GM18517 (cell line): ENCODE measurements at regions not wholly inside any gene's neighbourhood (a gene's known extent, or its start where the extent isn't known, plus 50 kb on each side); places are given as distances from the start of the nearest gene placed in this dataset.
"Not testable (repeated sequence)": the region's sequence is repeated elsewhere in the genome, so short reads cannot be mapped to it uniquely, and the experiment has no call there.

Source experiments
- ATAC-seq: cut with Tn5 transposase; IDR thresholded peaks from one replicate; pipeline ENCODE4 v1.9.1; 2021; ENCODE audit warnings: mild to moderate bottlenecking, moderate library complexity; ENCODE audit not compliant: unreplicated experiment

DNA sequence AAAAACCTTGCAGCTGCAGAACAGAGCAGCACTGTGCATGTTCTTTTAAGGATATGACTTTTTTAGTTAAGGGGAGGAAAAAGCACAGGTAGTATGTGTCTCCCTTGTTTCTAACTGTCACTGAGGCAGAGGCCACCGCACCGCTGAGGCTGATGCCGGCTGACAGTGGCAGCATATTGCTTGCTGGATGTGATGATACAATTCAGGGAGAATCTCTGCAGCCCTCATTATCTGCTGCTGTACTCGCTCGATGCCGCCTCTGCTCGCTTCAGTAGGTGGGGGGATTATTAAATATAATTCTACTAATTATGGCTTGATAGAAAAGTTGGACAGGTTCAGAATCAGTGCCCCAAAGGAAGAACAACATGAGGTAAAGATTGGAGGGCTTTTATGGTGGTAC lies 378.8 kb upstream of the NOCT start:
- no peak for ATAC-seq

DNA sequence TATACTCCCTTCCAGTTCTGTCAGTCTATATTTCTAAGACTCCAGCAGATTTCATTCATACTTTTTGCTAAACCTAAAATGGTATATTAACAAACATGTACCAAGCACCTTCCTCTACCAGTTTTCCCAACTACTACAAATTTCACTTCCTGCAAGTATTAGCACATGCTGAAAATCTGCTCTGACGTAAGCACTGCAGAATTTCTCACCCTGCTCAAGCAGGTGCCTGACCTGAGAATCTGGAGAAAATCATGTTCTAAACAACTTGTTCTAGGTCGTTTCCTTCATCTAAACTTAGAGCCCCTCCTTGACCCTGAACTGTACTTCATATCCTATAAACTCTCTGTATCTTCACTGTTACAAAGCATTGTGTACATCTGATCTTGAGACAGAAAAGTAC lies 380.7 kb upstream of the NOCT start:
- no peak for ATAC-seq

DNA sequence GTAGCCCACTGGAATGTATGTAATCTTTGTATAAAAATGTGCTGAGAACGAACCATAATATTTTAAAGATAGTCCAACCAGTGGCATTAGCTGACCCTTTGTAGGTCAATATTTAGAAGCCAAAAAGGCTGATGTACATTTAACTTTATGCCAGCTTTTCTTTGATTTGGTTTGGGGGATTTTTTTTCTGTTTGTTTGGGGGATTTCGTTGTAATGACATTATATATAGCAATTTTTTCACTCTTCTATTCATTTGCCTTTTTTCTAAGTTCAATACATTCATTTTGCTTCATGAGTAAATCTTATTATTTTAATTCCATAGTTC lies 382.0 kb upstream of the NOCT start:
- no peak for ATAC-seq

DNA sequence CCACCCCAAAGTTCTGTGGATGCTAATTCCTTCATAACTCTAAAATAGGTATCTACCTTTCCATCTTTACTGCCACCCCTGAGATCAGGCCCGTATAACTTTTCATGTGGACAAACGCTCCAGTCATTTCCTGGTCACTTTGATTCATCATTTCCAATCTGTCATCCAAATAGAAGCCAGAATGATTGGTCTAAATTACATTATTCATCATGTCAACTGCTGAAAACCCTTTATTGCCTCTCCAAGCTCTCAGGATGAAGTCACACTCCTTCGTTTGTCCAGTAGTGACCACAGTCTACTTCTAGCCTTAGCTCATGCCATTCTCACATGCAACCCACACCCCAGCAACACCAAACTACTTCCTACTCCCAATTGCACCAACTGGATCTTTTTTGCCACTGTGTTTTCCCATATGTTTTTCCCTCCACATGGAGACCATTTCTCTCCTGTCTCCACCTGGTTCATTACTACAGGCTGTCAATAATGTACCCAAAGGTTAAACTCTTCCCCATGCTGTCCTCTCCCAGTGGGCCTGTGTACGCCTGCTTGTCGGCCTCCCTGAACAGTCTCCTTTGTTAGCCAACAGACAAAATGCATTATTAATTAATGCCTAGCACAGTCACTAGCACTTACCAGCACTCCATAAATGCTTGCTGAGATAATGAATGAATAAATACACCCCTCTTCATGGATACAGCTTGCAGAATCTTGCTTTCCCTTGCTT lies 382.6 kb upstream of the NOCT start:
- no peak for ATAC-seq

DNA sequence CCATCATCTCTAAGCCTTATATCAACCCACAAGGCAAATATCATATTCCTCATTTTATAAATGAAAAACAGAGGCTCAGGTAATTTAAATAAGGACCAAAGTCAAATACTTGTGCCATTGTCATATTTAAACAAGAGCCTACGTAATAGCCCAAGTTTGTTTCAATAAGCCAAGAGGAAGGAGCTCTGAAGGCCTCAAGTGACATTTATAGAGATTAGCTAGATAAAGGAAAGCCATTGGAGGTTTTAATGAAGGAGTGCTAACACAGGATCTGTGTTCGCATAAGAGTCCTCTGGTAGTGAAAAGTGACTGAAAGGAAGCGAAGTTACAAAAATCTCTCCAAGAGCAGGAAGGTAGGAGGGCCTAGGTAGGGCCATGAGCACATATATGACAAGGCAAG lies 384.9 kb upstream of the NOCT start:
- no peak for ATAC-seq

DNA sequence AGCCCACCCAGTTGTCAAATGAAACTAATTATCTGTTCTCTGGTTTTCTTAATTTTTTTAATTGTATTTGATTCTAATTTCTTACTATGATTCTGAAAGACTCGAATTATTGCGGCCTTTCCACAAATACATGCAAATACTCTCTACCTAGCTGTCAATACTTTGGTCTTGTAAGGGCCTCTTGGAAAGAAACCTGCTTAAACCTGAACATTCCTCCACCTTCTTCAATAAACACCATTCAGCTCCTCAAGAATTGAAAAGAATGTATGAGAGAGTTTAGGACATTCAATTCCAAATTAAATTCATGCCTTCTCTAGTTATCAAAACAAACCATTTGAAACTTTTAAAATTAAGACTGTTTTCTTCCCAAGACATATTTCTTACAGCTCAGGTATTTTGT lies 385.9 kb upstream of the NOCT start:
- no peak for ATAC-seq

DNA sequence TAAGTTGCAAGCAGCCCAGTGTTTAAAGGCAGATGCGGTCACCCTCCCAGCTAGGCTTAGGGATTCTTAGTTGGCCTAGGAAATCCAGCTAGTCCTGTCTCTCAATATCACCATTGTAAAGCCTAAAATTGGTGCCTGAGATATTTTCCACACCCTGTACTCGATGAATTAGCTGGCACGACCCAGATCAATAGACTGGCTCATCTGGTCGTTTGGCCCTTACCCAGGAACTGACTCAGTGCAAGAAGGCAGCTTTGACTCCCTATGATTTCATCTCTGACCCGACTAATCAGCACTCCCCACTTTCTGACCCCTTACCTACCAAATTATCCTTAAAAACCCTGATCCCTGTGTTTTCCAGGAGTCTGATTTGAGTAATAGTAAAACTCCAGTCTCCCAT lies 384.9 kb upstream of the SLC7A11 start:
- ATAC-seq: no peak

DNA sequence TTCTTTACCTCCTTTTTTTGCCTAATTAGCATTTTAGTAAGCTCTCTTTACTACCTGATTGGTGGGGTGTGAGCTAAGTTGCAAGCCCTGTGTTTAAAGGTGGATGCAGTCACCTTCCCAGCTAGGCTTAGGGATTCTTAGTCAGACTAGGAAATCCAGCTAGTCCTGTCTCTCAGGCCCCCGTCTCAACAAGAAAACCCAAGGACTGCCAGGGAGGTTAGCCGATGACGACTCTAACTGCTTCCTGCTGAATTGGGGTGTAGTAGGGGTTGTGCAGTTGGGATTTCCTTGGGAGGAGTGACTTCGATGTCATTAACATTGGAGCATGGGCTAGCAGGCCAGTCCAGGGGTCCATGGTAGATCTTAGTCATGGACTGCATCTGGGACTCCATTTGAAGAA lies 380.2 kb upstream of the SLC7A11 start:
- not testable (repeated sequence) for ATAC-seq

DNA sequence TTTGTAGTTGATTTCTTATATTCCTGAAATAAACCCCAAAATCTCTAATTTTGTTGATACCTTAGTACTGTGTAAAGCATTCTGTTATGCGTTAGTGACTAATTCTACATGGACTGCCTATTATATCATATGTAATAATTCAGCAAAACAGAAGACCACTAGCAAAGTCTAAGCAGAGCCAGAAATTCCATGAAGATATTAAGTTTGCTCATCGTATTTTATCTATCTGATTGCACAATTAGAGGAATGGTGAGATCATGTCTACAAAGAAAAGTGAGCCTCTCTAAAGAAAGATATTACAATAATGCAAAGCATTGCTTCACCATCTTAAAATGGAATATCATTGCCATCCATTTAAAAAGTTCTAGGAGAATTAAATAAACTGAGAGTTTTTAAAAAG lies 374.6 kb upstream of the SLC7A11 start:
- no peak for ATAC-seq

DNA sequence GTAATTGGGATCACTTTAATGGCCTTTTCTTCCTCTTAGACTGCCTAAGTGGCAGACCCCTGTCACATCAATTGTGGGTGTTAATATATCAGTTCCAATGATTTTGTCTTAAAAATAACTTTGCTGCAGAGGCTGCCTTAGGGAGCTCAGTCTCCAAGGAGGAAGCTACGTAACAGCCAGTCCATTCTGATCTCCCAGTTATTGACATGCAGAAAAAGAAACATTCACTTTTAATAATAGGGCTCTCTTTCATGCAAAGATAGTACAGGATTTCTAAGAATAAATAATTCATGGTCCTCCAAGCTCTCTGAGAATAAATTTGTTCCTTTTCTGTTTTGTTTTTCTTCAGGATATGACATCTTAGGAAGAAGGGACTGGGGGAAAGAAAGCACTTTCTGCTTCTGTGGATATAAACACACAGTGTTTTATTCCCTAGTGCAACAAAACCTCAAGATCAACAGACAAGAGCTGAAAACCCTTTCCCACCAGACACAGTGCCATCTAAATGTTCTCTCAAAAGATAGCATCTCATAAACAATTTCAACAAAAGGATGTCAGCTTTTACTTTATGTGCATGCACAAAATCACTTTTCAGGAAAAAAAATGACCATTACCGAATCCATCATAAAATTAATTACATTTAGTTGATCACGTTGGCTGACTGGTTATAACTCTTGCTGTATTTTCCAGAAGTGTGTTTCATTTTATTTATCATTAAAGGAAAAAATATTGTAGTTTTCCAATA lies 372.4 kb upstream of the SLC7A11 start:
- ATAC-seq: no peak

DNA sequence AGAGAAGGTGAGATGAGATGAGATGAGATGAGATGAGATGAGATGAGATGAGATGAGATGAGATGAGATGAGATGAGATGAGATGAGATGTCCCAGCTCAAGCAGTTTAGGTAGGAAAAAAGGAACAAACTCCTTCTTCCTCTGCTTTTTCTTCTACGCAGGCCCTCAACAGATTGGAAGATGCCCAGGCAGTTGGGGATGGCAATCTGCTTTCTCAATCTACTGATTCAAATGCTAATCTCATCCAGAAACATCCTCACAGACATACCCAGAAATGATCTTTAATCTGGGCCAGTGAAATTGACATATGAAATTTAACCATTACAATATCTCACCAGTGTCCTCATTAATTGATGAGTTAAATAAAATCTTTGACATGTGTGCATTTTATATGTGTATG lies 370.3 kb upstream of the SLC7A11 start:
- no peak for ATAC-seq

DNA sequence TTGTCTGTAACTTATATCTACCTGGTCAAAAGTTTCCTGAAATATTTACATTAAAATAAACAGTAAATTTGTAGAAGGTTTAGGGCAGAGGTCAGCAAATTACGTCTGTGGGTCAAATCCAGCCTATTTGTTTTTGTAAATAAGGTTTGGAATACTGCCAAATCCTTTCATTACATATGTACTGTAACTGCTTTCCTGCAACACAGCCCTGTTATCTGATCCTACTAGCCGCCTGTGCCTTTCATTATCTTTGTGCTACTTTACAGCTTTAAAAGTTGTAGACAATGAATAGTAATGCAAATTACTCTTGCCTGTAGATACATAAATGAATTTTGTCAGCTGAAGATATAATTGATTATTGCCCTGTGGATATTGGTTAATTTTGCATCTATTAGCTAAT lies 369.6 kb upstream of the SLC7A11 start:
- no peak for ATAC-seq

DNA sequence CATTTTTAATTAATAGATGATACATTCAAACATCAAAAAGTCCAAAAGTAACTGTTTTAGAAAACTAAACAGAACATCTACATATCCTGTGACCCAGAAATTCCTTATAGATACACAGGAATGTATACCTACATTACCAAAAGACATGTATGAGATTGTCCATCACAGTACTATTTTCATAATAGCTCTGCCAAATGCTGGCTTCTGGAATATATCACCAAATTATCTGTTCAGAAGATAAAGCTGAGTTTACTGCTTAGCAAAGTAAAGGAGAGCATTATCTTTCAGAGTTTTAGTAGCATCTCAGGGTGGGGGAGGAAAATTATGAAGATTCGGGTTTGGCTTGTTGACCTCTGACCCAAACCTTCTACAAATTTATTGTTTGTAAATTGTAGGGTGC lies 368.9 kb upstream of the SLC7A11 start:
- no peak for ATAC-seq

DNA sequence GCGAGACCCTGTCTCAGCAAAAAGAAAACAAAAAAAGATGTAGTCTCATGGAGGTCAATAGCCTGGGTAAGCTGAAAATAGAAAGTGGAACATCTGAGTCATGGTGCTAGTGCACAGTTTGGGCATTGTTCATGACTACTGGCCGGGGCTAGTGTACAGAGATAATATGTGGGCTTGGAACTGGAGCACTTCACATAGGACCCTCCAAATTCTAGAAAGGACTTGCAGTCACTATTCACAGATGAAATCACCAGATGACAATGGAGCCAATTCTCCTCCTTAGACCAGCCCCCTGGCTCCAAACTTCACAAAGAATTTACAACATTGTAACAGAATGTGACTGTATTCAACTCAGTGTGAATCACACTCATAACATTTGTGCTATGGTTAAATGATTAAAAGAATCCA lies 367.8 kb upstream of the SLC7A11 start:
- peak; percentile 65 for ATAC-seq

DNA sequence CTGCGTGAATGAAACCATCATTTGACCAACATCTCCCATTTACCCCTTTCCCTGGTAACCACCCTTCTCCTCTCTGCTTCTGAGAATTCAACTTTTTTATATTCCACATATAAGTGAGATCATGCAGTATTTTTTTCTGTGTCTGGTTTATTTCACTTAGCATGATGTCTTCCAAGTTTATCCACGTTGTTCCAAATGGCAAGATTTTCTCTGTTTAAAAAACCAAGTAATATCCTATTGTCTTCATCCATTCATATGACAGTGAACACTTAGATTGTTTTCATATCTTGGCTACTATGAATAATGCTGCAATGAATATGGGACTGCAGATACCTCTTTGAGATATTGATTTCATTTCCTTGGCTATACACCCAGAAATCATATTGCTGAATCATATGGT lies 362.4 kb upstream of the SLC7A11 start:
- ATAC-seq: no peak

DNA sequence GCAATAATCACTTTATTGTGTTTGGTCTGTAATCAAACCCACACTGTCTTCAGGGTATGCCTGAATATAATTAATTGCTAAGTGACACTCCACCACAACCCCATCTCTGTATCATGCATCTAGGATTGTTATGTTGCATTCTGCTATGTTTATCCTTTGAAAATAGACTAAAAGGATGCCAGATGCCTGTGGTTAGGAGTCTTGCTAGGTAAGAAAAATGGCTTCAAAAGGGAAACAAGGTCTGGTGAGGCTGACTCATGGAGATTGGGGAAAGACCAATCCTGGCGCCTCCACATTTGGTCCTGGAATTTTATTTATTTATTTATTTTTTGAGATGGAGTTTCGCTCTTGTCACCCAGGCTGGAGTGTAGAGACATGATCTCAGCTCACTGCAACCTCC lies 360.5 kb upstream of the SLC7A11 start:
- ATAC-seq: no peak

DNA sequence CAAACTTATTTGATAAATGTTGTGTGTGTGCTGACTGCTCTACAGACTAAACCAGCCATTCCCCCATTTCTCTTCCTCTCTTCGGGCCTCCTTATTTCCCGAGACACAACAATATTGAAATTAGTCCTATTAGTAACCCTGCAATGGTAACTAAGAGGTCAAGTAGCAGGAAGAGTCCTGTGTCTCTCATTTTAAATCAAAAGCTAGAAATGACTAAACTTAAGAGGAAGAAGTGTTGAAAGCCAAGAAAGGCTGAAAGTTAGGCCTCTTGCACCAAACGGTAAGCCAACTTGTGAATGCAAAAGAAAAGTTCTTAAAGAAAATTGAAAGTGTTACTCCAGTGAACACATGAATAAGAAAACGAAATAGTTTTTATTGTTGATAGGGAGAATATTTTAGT lies 357.8 kb upstream of the SLC7A11 start:
- peak; percentile 53 for ATAC-seq

DNA sequence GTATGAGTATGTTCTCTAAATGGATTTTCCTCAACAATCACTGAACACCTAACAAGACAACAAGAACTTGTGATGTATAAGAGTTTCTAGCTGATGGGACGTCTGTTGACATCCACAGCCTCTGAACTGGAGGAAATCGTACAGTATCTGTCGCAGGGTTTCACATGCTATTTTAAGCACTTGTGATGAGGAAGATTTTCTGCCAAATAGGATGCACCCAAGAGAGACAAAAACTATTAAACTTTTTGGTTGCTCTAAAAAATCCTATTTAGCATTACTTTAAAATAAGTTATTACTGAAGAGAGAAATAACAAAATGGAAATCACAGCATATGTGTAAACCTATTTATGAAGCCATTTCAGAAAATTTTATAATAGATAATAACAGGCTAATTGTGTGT lies 356.1 kb upstream of the SLC7A11 start:
- no peak for ATAC-seq

DNA sequence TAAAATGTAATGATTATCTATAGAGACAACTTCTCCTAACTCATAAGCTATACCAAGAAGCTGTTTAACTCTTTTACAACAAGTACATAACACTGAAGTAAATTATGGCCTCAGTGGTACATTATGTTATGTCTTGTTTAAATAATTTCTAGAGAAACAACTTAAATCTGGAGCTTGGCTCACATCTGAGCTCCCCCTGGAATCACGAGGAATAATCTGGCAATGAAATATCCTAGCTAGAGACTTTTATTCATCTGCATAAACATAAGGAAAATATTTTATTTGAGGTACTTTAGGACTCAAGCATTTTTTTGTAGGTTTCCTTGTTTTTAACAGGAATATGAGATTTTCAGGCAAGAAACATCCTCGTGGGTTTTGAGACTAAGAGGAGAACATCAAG lies 354.7 kb upstream of the SLC7A11 start:
- no peak for ATAC-seq

DNA sequence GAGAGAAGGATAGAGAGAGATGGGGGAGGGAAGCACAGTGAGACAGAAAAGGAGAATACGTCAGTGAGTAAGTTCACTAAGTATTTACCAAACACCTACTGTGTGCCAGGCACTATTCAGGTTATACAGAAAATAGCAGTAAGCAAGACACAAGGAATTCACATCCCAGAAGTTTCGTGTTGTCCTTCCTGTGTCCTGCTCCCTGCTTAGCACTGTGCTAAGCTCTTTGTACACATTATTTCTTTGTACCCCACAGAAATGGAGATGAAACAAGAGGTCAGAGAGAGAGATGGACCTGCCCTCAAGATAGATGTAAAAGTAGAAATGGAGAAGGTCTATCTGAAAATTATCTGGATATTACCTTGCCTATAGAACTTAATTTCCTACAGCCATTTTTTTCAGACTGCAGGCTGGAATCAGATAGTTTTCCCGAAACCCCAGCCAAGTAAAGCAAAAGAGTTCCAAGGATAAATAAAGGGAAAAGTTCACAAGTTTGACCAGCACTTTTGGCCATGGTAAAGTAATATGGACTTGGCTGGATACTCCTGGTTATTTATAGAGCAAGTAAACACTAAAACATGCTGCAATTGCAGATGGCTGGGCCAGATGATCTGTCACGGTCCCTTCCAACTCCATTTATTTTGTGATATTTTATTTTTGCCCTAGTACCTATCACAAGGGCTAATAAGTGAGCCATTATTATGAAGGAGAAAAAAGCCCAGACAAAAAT lies 353.7 kb upstream of the SLC7A11 start:
- ATAC-seq: no peak

DNA sequence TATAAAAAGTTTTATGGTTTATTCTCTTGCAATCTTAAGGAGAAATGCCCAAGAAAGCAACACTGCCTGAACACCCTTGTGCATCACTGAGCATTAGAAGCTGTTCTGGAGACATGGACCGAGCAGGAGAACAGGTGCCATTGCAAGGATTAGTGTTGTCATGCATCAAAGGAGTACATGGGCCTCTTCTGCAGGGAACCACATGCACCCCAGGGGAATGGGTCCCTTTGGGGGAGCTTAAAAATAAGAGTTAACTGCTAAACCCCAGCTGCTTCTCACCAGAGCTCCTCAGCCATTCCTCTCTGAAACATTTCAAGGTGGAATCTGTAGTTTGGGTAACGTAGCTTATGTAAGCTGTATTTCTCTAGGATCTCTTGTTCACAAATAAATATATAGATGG lies 353.0 kb upstream of the SLC7A11 start:
- ATAC-seq: no peak

DNA sequence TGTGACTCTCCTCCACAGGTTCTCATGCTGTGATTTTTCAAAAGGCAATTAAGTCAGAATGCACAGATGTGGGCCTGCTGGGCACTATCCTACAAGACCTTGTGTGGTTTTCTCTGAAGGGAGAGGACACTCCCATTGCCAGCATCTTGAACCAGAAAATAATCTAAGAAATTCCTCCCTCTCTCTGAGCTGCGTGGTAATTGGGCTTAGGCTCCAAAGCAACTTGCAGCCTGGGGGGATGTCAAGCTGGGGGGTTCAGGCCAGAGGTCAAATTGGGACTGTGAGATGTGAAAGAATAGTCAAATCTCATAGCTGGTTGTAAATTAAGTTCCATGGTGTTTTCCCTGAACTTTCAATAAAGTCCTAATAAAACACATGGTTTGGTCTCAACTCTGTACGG lies 350.6 kb upstream of the SLC7A11 start:
- no peak for ATAC-seq
